Liver (tissue), 8 donors: ENCODE measurements at regions not wholly inside any gene's neighbourhood (a gene's known extent, or its start where the extent isn't known, plus 50 kb on each side); places are given as distances from the start of the nearest gene placed in this dataset.

ENCODE experiments used
- DNase-seq: peaks from one replicate; pipeline ENCODE4 v3.0.0-alpha.2; 2017; ENCODE audit warnings: low spot score
- H3K27ac ChIP-seq, 2 donors: one replicate each; pipeline ENCODE4 v1.7.0; 2013; ENCODE audit warnings: inconsistent platforms in 2 of 2, low read length in 2 of 2, control low read depth in 1 of 2, low read depth in 1 of 2, mild to moderate bottlenecking in 1 of 2
- H3K27me3 ChIP-seq, 4 donors: one replicate each; pipeline versions ENCODE4 v1.6.1 to v1.7.0; 2013; ENCODE audit warnings: low read length in 3 of 4, inconsistent platforms in 1 of 4, mild to moderate bottlenecking in 1 of 4, moderate library complexity in 1 of 4; ENCODE audit not compliant: control insufficient read depth in 4 of 4, insufficient read depth in 4 of 4
- H3K36me3 ChIP-seq, 4 donors: one replicate each; pipeline versions ENCODE4 v1.6.1 to v1.7.0; 2013; ENCODE audit warnings: low read length in 3 of 4, mild to moderate bottlenecking in 3 of 4, low read depth in 1 of 4, moderate library complexity in 1 of 4; ENCODE audit not compliant: control insufficient read depth in 4 of 4, insufficient read depth in 3 of 4
- H3K4me1 ChIP-seq, 4 donors: one replicate each; pipeline versions ENCODE4 v1.6.1 to v1.7.0; 2013; ENCODE audit warnings: low read length in 3 of 4, mild to moderate bottlenecking in 3 of 4, moderate library complexity in 1 of 4; ENCODE audit not compliant: control insufficient read depth in 4 of 4, insufficient read depth in 4 of 4
- H3K4me3 ChIP-seq, 3 donors: one replicate each; pipeline versions ENCODE4 v1.6.1 to v1.7.0; 2013; ENCODE audit warnings: low read length in 3 of 3, control low read depth in 1 of 3, low read depth in 1 of 3, mild to moderate bottlenecking in 1 of 3
- H3K9ac ChIP-seq, 2 donors: one replicate each; pipeline ENCODE4 v1.7.0; 2013; ENCODE audit warnings: low read length in 2 of 2, mild to moderate bottlenecking in 2 of 2, moderate library complexity in 2 of 2, control low read depth in 1 of 2, low read depth in 1 of 2
- H3K9me3 ChIP-seq, 4 donors: one replicate each; pipeline versions ENCODE4 v1.6.1 to v1.7.0; 2013; ENCODE audit warnings: low read length in 3 of 4; ENCODE audit not compliant: control insufficient read depth in 4 of 4
- FOXA1 ChIP-seq: IDR thresholded peaks from 2 replicates; pipeline ENCODE4 v1.6.1; 2016; ENCODE audit warnings: antibody characterized with exemption
- FOXA2 ChIP-seq: IDR thresholded peaks from 2 replicates; pipeline ENCODE4 v1.6.1; 2016; ENCODE audit warnings: antibody characterized with exemption
- HNF4A ChIP-seq, 2 donors: conservative IDR thresholded peaks; 2 replicates each; pipeline ENCODE4 v1.6.1; 2016; ENCODE audit warnings: antibody characterized with exemption in 2 of 2, mild to moderate bottlenecking in 2 of 2
- HNF4G ChIP-seq: IDR thresholded peaks from 2 replicates; pipeline ENCODE4 v1.6.1; 2016; ENCODE audit warnings: antibody characterized with exemption
- JUND ChIP-seq, 2 donors: IDR thresholded peaks; 2 replicates each; pipeline ENCODE4 v1.6.1; 2016; ENCODE audit warnings: antibody characterized with exemption in 2 of 2
- NR2F2 ChIP-seq: IDR thresholded peaks from 2 replicates; pipeline ENCODE4 v1.6.1; 2016; ENCODE audit warnings: antibody characterized with exemption
- RAD21 ChIP-seq, 2 donors: IDR thresholded peaks; 2 replicates each; pipeline ENCODE4 v1.6.1; 2016; ENCODE audit warnings: antibody characterized with exemption in 2 of 2, mild to moderate bottlenecking in 2 of 2
- REST ChIP-seq: IDR thresholded peaks from 2 replicates; pipeline ENCODE4 v1.6.1; 2016; ENCODE audit warnings: antibody characterized with exemption, mild to moderate bottlenecking
- RXRA ChIP-seq, 2 donors: IDR thresholded peaks; 2 replicates each; pipeline ENCODE4 v1.6.1; 2017 to 2018; ENCODE audit warnings: antibody characterized with exemption in 2 of 2, mild to moderate bottlenecking in 1 of 2
- SP1 ChIP-seq: IDR thresholded peaks from 2 replicates; pipeline ENCODE4 v1.6.1; 2018; ENCODE audit warnings: antibody characterized with exemption, mild to moderate bottlenecking
- TAF1 ChIP-seq: conservative IDR thresholded peaks from 2 replicates; pipeline ENCODE4 v1.6.1; 2016; ENCODE audit warnings: antibody characterized with exemption, mild to moderate bottlenecking
- YY1 ChIP-seq: IDR thresholded peaks from 2 replicates; pipeline ENCODE4 v1.6.1; 2016; ENCODE audit warnings: antibody characterized with exemption, mild to moderate bottlenecking
- ZBTB33 ChIP-seq: IDR thresholded peaks from 2 replicates; pipeline ENCODE4 v1.6.1; 2016; ENCODE audit warnings: antibody characterized with exemption
- WGBS: extraction: QIAGEN DNeasy Blood & Tissue Kit; methylation state at CpG from one replicate; pipeline ENCODE4 v1.1.7; 2013; 5-methylcytosine and 5-hydroxymethylcytosine counted together
- TF ChIP-seq, protein P1 (sequence below): IDR thresholded peaks from 2 replicates; pipeline ENCODE4 v1.6.1; 2016; ENCODE audit warnings: antibody characterized with exemption
- TF ChIP-seq, protein P2 (sequence below): IDR thresholded peaks from 2 replicates; pipeline ENCODE4 v1.6.1; 2016; ENCODE audit warnings: antibody characterized with exemption
- TF ChIP-seq, protein P3 (sequence below): fragments of 150-350 bp; IDR thresholded peaks from 2 replicates; pipeline ENCODE4 v1.5.1; 2017; ENCODE audit warnings: improper control_type of control experiment, low read depth, low read length; ENCODE audit not compliant: missing input control
- donor health status: healthy.
- donor health status: healthy.
- donor health status: healthy.
- donor health status: healthy.
- donor health status: healthy.

DNA sequence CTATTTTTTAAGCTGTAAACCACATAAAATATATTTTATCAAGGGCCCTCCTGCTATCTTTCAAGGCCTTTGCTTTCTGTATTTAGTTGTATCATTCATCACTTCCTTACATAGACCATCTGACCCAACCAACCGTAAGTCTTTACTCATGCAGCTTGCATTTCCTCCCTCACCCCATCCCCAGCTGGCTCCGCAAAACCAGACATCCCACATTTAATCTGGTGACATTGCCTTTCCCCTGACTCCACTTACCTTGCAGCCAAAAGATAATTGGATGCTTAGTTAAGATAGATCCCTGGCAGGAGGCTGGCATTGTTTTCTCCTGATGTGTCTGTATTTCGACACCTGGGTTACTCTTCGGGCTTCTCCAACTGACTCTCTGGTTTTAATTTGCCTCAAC, 183.7 kb upstream of the LDB2 start:
- H3K27ac ChIP-seq = no peak overlapping the region
- WGBS = 88% methylated on average over 4 of the region's 4 CpGs
- no peaks in the 10 kb centered on the region for H3K4me1 ChIP-seq
- TF ChIP-seq RXRA (IDR thresholded peaks at IDR 0.05) = no peak
- no peak for TF ChIP-seq HNF4G
- TF ChIP-seq, protein P1, sequence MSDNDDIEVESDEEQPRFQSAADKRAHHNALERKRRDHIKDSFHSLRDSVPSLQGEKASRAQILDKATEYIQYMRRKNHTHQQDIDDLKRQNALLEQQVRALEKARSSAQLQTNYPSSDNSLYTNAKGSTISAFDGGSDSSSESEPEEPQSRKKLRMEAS = no peak
- no peak for TF ChIP-seq RAD21 (IDR thresholded peaks at IDR 0.05)
- no peaks in the 10 kb centered on the region for H3K36me3 ChIP-seq
- no peak overlapping the region for H3K4me3 ChIP-seq
- H3K9me3 ChIP-seq = no peaks in the 10 kb centered on the region
- no peaks in the 10 kb centered on the region for H3K27me3 ChIP-seq
- H3K9ac ChIP-seq = no peak overlapping the region
- no peak for DNase-seq

GRCh38 chr4:17081179-17081578, 182.7 kb upstream of the LDB2 start:
- Histone ChIP-seq H3K4me3 (no peak overlapping the region), H3K9ac (no peak overlapping the region), H3K36me3 (no peaks in the 10 kb centered on the region), H3K27me3 (no peaks in the 10 kb centered on the region), H3K9me3 (no peaks in the 10 kb centered on the region), H3K4me1 (no peaks in the 10 kb centered on the region), H3K27ac (no peak overlapping the region)
- no peak for DNase-seq
- WGBS = 64% methylated on average over 2 of the region's 2 CpGs
- TF ChIP-seq NR2F2 = no peak
- no peak for TF ChIP-seq SP1
- TF ChIP-seq REST = no peak
- no peak for TF ChIP-seq JUND (IDR thresholded peaks at IDR 0.05)

GRCh38 chr4:17077105-17077504, 178.7 kb upstream of the LDB2 start:
- 83% methylated on average over 5 of the region's 5 CpGs for WGBS
- DNase-seq = no peak
- no peaks in the 10 kb centered on the region for H3K27me3 ChIP-seq
- no peak overlapping the region for H3K27ac ChIP-seq
- H3K4me1 ChIP-seq = no peaks in the 10 kb centered on the region
- TF ChIP-seq, protein P2, sequence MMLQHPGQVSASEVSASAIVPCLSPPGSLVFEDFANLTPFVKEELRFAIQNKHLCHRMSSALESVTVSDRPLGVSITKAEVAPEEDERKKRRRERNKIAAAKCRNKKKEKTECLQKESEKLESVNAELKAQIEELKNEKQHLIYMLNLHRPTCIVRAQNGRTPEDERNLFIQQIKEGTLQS = no peak
- TF ChIP-seq, protein P3, sequence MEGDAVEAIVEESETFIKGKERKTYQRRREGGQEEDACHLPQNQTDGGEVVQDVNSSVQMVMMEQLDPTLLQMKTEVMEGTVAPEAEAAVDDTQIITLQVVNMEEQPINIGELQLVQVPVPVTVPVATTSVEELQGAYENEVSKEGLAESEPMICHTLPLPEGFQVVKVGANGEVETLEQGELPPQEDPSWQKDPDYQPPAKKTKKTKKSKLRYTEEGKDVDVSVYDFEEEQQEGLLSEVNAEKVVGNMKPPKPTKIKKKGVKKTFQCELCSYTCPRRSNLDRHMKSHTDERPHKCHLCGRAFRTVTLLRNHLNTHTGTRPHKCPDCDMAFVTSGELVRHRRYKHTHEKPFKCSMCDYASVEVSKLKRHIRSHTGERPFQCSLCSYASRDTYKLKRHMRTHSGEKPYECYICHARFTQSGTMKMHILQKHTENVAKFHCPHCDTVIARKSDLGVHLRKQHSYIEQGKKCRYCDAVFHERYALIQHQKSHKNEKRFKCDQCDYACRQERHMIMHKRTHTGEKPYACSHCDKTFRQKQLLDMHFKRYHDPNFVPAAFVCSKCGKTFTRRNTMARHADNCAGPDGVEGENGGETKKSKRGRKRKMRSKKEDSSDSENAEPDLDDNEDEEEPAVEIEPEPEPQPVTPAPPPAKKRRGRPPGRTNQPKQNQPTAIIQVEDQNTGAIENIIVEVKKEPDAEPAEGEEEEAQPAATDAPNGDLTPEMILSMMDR = no peak
- TF ChIP-seq FOXA1 (no peak), NR2F2 (no peak), TAF1 (no peak), YY1 (no peak), RAD21 (IDR thresholded peaks at IDR 0.05) (no peak), SP1 (no peak), HNF4A (conservative IDR thresholded peaks at IDR 0.05) (no peak), REST (no peak), ZBTB33 (no peak), FOXA2 (no peak)
- H3K36me3 ChIP-seq = no peaks in the 10 kb centered on the region
- no peaks in the 10 kb centered on the region for H3K9me3 ChIP-seq
- H3K9ac ChIP-seq = no peak overlapping the region
- no peak overlapping the region for H3K4me3 ChIP-seq
